ENCODE measurements at regions not wholly inside any gene's neighbourhood (a gene's known extent, or its start where the extent isn't known, plus 50 kb on each side); places are given as distances from the start of the nearest gene placed in this dataset.
A peak's percentile ranks its signal among the peaks of the same experiment; 100 is the strongest.

DNA sequence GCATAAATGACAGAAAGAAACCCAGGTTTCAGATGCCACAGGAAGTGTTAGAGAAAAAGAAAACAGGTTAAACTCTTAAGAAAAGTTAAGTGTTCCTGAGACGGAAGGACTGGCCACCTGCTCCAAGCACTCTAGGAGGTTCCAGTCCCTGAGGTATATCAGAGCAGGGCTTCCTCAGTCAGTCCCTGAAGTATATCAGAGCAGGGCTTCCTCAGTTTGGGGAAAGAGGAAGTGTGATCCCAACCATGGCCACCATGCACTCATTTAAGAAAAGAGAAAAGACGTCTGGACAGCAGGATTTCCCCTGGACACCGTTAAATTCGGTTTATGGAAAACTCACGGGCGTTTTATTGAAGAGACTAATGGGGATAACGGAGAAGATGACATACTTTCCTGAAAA lies 133.4 kb upstream of the PFKP start:
- Histone ChIP-seq H3K36me3 (ENCODE audit: insufficient read depth, low read length) (no peaks in the 10 kb centered on the region), H3K4me3 (ENCODE audit: insufficient read depth, low read length) (no peak overlapping the region), H3K27me3 (ENCODE audit: insufficient read depth, low read length) (peaks cover 37% of the 10 kb centered on the region), H3K79me2 (ENCODE audit: insufficient read depth, low read length) (no peaks in the 10 kb centered on the region), H3K4me1 (ENCODE audit: insufficient read depth, low read length) (peaks cover 3% of the 10 kb centered on the region), H3K27ac (ENCODE audit: low read depth, low read length) (no peak overlapping the region), H3K9me3 (ENCODE audit: low read depth, low read length) (no peaks in the 10 kb centered on the region), H2AFZ (ENCODE audit: low read length) (no peak overlapping the region), H3K4me2 (ENCODE audit: insufficient read depth, low read length) (no peak overlapping the region), H4K20me1 (ENCODE audit: insufficient read depth, low read length) (no peaks in the 10 kb centered on the region)
- TF ChIP-seq, protein P1, sequence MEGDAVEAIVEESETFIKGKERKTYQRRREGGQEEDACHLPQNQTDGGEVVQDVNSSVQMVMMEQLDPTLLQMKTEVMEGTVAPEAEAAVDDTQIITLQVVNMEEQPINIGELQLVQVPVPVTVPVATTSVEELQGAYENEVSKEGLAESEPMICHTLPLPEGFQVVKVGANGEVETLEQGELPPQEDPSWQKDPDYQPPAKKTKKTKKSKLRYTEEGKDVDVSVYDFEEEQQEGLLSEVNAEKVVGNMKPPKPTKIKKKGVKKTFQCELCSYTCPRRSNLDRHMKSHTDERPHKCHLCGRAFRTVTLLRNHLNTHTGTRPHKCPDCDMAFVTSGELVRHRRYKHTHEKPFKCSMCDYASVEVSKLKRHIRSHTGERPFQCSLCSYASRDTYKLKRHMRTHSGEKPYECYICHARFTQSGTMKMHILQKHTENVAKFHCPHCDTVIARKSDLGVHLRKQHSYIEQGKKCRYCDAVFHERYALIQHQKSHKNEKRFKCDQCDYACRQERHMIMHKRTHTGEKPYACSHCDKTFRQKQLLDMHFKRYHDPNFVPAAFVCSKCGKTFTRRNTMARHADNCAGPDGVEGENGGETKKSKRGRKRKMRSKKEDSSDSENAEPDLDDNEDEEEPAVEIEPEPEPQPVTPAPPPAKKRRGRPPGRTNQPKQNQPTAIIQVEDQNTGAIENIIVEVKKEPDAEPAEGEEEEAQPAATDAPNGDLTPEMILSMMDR (IDR thresholded peaks at IDR 0.05; ENCODE audit: extremely low read depth, low read depth, low read length): no peak
- no peak for DNase-seq (ENCODE audit: insufficient read length, low spot score, missing footprints)

DNA sequence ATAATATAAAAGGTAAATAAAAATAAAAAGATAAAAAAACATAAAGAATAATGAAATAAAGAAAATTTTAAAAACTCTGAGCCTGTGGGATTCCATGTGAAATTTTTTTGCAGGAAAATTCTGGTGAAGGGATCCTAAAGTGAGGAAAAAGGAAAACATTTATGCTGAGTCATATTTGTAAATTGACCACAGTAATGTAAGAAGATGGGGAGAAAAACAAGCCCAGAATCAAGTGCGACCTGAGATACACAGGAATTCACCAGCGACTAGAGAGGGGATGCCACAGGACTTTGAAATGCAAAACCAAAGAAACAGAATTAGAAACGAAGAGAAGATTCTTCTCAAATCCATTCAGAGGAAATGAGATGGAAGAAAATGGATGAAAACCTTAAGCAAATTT lies 133.8 kb upstream of the PFKP start:
- Histone ChIP-seq H3K79me2 (ENCODE audit: insufficient read depth, low read length) (no peaks in the 10 kb centered on the region), H3K4me1 (ENCODE audit: insufficient read depth, low read length) (peaks cover 3% of the 10 kb centered on the region), H3K4me2 (ENCODE audit: insufficient read depth, low read length) (no peak overlapping the region), H2AFZ (ENCODE audit: low read length) (no peak overlapping the region), H4K20me1 (ENCODE audit: insufficient read depth, low read length) (no peaks in the 10 kb centered on the region), H3K27ac (ENCODE audit: low read depth, low read length) (no peak overlapping the region), H3K36me3 (ENCODE audit: insufficient read depth, low read length) (no peaks in the 10 kb centered on the region), H3K27me3 (ENCODE audit: insufficient read depth, low read length) (peaks cover 38% of the 10 kb centered on the region), H3K4me3 (ENCODE audit: insufficient read depth, low read length) (no peak overlapping the region), H3K9me3 (ENCODE audit: low read depth, low read length) (no peaks in the 10 kb centered on the region)
- TF ChIP-seq, protein P1 (IDR thresholded peaks at IDR 0.05; ENCODE audit: extremely low read depth, low read depth, low read length): no peak
- DNase-seq (ENCODE audit: insufficient read length, low spot score, missing footprints): no peak

DNA sequence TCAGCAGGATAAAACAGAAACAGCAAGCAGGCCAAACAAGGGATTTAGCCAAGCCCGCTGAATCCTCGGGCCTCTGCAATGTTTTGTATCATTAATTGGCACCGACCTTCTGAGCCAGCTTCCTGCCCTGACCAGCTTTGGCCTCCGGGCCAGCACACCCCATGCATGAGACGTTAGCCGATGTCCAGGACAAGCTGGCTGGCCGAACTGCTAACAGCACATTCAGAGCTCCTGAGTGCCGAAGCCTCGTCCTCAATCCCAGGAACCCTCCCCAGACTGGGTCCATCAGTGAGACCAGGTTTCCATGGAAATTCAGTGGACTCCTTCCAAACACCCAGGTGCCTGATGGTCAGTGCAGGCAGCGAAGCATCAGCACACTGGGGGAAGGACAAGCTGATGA lies 134.3 kb upstream of the PFKP start:
- Histone ChIP-seq H3K4me3 (ENCODE audit: insufficient read depth, low read length) (no peak overlapping the region), H3K4me1 (ENCODE audit: insufficient read depth, low read length) (peaks cover 5% of the 10 kb centered on the region), H3K27ac (ENCODE audit: low read depth, low read length) (no peak overlapping the region), H4K20me1 (ENCODE audit: insufficient read depth, low read length) (no peaks in the 10 kb centered on the region), H3K9me3 (ENCODE audit: low read depth, low read length) (no peaks in the 10 kb centered on the region), H2AFZ (ENCODE audit: low read length) (no peak overlapping the region), H3K4me2 (ENCODE audit: insufficient read depth, low read length) (no peak overlapping the region), H3K36me3 (ENCODE audit: insufficient read depth, low read length) (no peaks in the 10 kb centered on the region), H3K79me2 (ENCODE audit: insufficient read depth, low read length) (no peaks in the 10 kb centered on the region), H3K27me3 (ENCODE audit: insufficient read depth, low read length) (peaks cover 38% of the 10 kb centered on the region)
- TF ChIP-seq, protein P1 (IDR thresholded peaks at IDR 0.05; ENCODE audit: extremely low read depth, low read depth, low read length): no peak
- peak; percentile 65 for DNase-seq (ENCODE audit: insufficient read length, low spot score, missing footprints)

DNA sequence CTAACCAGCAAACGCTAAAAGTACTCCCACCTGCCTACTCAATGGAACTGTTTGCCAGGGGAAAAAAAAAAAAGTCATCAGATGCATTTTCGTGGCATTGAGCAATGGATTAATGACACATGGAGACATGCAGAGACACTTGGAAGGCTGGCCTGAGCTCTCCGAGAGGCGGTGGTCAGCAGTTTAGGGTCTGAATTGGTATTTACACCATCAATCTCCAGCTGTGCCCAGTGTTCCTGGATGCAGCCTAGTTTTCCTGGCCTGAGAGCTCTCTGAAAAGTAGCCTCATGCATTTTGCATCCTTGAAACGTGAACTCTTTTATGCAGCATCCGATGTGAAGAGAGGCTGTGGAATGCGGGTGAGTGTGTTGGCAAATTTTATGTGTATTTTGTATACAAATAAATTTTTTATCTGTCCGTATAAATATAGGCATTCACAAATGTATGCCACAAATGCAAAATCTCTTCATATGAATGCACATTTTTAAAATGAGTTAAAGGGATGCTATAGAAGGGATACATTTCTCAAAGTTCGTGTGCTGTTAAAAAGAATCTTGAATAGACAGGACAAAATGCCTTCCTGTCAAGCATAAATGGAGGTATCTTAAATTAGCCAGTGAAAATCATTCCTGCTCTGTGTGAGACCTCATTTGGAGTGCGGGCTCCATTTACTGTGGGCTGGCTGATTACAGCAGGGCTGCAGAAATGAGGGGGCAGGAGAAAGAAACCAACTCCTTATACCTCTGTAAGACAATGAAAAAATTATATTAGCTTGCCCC lies 137.7 kb upstream of the PFKP start:
- Histone ChIP-seq H3K4me1 (ENCODE audit: insufficient read depth, low read length) (peaks cover 16% of the 10 kb centered on the region), H3K4me2 (ENCODE audit: insufficient read depth, low read length) (no peak overlapping the region), H4K20me1 (ENCODE audit: insufficient read depth, low read length) (no peaks in the 10 kb centered on the region), H3K9me3 (ENCODE audit: low read depth, low read length) (no peaks in the 10 kb centered on the region), H3K36me3 (ENCODE audit: insufficient read depth, low read length) (no peaks in the 10 kb centered on the region), H2AFZ (ENCODE audit: low read length) (no peak overlapping the region), H3K79me2 (ENCODE audit: insufficient read depth, low read length) (no peaks in the 10 kb centered on the region), H3K27ac (ENCODE audit: low read depth, low read length) (no peak overlapping the region), H3K27me3 (ENCODE audit: insufficient read depth, low read length) (peaks cover 22% of the 10 kb centered on the region), H3K4me3 (ENCODE audit: insufficient read depth, low read length) (no peak overlapping the region)
- TF ChIP-seq, protein P1 (IDR thresholded peaks at IDR 0.05; ENCODE audit: extremely low read depth, low read depth, low read length): no peak
- DNase-seq (ENCODE audit: insufficient read length, low spot score, missing footprints): no peak

Data from osteoblast (primary cell).